ENCODE measurements at regions not wholly inside any gene's neighbourhood (a gene's known extent, or its start where the extent isn't known, plus 50 kb on each side); places are given as distances from the start of the nearest gene placed in this dataset.

DNA sequence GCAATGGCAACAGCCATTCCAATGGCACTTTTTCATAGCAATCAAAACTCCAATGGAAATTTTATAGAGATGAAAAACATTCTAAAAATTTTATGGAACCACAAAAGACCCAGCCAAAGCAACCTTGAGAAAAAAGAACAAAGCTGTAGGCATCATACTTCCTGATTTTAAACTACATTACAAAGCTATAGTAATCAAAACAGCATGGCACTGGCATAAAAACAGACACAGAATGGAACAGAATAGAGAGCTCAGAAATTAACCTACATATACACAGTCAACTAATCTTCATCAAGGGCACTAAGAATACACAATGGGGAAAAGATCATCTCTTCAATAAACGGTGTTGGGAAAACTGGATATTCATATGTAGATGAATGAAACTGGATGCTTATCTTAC, 401.5 kb downstream of the NPHP4 start:
- no peak for DNase-seq

DNA sequence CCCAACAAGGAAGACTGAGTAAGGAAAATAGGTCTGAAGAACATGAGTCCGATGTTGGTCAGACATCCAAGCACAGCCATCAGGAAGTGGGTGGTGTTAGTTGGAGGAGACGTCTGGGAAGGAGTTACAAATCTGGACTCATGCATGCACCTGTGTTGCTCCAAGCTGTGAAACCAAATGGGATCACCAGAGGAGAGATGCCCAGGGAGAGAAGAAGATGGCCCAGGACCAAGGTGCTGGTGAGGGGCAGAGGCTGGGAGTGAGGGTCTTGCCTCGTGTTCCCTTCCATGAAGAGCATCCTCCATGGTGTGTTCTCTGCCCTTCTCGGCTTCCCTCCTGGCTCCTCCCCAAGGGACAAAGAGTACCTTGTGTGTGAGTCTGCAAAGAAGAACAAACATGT, 405.6 kb downstream of the NPHP4 start:
- DNase-seq, result no peak

- DNase-seq, result no peak
Observed at GRCh38 chr1:5585256-5585655, 407.0 kb downstream of the NPHP4 start.

- DNase-seq, result no peak
Observed at GRCh38 chr1:5580926-5581325, 411.3 kb downstream of the NPHP4 start.

GRCh38 chr1:5579966-5580365, 412.3 kb downstream of the NPHP4 start:
- no peak for DNase-seq

- no peak for DNase-seq
Observed at GRCh38 chr1:5578690-5579089, 413.5 kb downstream of the NPHP4 start.

GRCh38 chr1:5577255-5578040, 414.8 kb downstream of the NPHP4 start:
- DNase-seq, result no peak

DNA sequence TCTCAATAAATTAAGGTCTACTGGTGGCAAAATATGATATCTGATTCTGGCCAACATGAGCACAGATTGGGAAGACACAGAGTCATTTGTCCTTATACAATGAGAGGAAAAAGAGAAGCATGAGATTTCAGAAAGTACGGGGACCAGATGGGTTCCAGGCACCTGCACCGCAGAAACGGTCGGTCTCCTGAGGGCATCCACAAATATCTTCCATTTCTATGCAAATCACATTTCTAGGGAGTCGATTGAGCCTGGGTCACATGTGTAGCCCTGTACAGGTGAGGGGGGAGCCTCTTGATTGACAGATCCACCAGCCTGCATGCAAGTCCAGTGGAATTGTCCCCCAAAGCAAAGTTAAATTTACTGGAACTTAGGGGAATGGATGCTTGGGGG, 415.6 kb downstream of the NPHP4 start:
- DNase-seq, result no peak

GRCh38 chr1:5576011-5576672, 416.1 kb downstream of the NPHP4 start:
- DNase-seq, result no peak

GRCh38 chr1:5575396-5575940, 416.8 kb downstream of the NPHP4 start:
- no peak for DNase-seq

DNA sequence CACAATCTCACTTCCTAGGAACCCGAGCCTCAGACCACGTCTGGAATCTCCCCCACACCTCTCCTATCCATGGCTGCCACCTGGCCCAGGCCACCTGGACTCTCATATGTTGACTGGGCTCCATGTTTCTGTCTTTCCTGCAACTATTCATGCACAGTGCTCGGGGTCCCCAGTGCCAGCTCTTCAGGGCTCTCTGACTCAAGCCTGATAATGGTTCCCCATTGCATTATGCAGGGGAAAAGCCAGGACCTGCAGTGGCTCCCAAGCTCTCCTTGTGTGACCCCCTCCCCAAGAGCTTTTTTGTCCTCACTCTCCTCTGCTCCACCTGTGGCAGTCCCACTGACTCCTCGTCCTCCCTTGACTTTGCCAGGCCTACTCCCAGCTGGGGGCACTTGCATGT, 417.6 kb downstream of the NPHP4 start:
- no peak for DNase-seq

DNA sequence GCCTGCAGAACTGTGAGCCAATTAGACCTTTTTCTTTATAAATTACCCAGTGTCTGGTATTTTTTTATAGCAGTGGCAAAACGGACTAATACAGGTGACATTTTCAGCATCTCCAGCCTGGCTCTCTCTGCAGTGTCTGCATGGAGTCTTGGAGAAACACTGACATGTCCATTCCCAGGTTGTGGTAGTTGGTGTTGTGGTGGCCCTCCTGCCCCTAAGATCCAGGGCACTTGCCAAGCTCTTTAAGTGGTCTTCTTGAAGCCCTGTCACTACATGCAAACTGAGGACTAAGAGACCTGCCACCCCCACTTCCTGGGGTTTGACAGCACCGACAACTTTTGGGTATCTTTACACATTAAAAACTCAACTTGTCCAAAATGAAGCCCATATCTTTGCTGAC, 419.4 kb downstream of the NPHP4 start:
- no peak for DNase-seq

GRCh38 chr1:5571861-5572401, 420.3 kb downstream of the NPHP4 start:
- no peak for DNase-seq

DNA sequence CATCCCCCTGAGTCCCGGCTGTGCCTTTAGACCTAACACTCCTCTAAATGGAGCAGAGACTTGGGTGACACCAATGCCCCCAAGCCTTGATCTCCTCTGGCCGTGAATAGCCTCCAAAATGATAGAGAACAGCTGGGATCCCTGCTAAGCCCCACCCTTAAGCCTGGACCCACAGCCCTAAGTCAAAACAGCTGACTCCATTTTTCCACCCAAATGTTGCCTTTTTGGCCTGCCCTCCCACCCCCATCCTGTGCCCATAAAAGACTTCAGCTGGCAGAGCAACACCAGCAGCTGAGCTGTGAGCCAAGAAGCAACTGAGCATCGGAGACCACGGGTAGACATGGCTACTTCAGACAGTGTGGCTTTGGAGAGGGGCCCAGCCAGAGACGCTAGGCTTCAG, 420.8 kb downstream of the NPHP4 start:
- DNase-seq, result no peak

- no peak for DNase-seq
Observed at GRCh38 chr1:5570931-5571330, 421.3 kb downstream of the NPHP4 start.

DNA sequence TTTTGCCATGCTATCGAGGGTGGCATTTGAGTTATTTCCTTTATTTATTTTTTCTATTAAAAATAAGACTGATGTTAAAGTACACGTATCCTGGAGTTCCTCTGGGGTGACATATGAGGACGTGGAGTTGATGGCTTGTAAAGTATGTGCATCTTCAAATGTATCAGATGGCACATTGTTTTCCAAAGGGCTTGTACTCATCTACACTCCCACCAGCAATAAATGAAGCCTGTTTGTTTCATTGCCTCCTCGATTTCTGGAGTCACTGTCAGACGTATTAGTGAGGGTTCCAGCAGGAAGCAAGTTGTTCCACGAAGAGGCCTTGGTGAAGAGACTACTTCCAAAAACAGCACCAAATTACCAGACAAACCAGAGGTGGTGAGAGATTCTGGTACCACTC, 423.9 kb downstream of the NPHP4 start:
- no peak for DNase-seq

DNA sequence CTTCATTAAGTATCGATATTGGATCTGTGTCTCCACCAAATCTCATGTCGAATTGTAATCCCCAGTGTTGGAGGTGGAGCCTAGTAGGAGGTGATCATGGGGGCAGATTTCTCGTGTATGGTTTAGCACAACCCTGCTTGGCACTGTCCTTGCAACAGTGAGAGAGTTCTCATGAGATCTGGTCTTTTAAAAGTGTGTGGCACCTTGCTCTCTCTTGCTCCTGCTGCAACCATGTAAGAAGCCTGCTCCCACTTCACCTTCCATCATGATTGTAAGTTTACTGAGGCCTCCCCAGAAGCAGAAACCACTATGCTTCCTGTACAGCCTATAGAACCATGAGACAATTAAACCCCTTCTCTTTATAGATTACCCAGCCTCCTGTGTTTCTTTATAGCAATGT, 424.4 kb downstream of the NPHP4 start:
- DNase-seq, result no peak

GRCh38 chr1:5566924-5567323, 425.3 kb downstream of the NPHP4 start:
- DNase-seq, result no peak

- no peak for DNase-seq
Observed at GRCh38 chr1:5565281-5566125, 426.7 kb downstream of the NPHP4 start.

GRCh38 chr1:5564578-5565257, 427.5 kb downstream of the NPHP4 start:
- DNase-seq, result no peak

GRCh38 chr1:5563861-5564577, 428.2 kb downstream of the NPHP4 start:
- DNase-seq, result no peak

DNA sequence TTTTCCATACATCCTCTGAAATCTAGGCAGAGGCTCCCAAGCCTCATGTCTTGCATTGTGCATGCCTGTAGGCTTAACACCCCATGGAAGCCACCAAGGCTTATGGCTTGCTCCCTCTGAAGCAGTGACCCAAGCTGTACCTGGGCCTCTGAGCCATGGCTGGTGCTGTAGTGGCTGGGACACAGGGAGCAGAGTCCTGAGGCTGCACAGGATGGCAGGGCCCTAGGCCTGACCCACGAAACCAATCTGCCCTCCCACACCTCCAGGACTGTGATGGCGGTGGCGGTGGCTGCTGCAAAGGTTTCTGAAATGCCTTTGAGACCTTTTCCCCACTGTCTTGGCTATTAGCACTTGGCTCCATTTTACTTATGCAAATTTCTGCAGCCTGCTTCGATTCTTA, 429.5 kb downstream of the NPHP4 start:
- DNase-seq, result no peak
